ENCODE measurements at regions not wholly inside any gene's neighbourhood (a gene's known extent, or its start where the extent isn't known, plus 50 kb on each side); places are given as distances from the start of the nearest gene placed in this dataset.
"Not testable (repeated sequence)": the region's sequence is repeated elsewhere in the genome, so short reads cannot be mapped to it uniquely, and the experiment has no call there.

GRCh38 chr5:45081082-45081481 is 272.3 kb downstream of the MRPS30 start:
- FAIRE-seq: no peak

DNA sequence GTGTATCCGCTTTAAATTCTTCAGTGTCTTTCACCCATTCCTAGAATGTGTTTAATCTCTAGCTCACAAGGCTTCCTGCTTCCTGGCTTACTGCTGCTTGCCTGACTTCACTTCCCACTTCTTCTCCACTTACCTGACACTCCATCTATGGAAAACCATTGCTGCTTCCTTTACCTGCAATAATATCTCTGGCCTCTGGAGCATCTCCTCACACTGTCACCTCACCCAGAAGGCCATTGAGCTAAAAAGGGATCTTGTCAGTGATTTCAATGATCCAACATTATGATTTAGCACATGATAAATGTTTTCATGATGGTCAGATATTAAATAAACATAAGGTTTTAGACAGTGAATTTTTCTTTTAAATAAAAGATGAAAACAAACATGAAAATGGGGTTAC is 281.1 kb downstream of the MRPS30 start:
- FAIRE-seq: no peak

DNA sequence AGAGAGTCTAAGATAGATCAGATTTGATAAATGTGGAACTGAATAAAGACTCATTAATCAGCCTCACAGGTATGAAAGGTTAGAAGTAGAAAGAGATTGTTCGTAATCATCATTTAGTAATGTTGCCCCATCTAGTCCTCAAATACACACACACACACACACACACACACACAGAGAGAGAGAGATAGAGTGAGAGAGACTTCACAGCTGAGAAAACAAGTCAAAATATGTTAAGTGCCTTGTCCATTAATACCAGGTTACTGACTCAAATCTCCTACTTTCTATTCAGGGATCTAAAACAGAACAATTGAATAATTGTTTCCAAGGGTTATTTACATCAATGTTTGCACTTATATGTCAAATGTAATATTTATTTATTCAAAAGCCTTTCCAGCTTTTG is 284.6 kb downstream of the MRPS30 start:
- FAIRE-seq: no peak

DNA sequence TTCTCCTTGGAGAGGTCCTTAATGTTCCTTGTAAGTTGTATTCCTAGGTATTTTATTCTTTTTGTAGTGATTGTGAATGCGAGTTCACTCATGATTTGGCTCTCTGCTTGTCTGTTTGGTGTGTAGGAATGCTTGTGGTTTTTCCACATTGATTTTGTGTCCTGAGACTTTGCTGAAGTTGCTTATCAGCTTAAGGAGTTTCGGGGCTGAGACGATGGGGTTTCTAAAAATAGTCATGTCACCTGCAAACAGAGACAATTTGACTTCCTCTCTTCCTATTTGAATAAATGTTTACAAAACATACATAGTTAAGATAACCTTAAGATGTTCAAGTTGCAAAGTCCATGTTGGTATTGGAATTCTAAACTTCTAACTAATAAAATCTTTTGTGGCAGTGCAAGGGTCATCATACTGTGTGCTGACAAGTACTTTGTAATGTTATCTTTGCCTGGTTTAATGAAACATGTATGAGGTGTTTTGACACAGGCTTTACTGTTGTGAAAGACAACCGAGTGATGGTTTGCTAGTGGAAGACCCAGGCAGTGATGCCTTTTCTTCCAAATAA is 286.2 kb downstream of the MRPS30 start:
- no peak for FAIRE-seq

- no peak for FAIRE-seq
These were observed 289.7 kb downstream of the MRPS30 start for GRCh38 chr5:45098483-45098882.

DNA sequence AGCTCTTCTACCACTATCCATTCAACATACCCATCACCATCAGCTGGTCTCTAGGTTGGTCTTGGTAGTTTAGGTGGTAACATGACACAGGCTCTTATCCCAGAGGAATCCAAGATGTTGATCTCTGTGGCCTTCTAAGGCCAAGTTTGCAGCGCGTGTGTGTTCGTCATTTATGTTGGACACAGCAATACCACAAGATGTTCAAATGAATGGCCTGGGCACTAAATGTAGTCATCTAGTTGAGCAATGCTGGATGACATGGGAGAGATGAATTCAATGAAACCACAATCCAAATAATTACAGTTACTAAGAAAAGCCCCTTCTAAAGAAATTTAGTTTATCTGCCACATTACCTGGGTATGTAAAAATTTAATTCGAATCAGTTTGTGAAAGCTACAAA is 292.4 kb downstream of the MRPS30 start:
- FAIRE-seq: no peak

GRCh38 chr5:45105491-45105994 is 296.8 kb downstream of the MRPS30 start:
- FAIRE-seq: no peak

DNA sequence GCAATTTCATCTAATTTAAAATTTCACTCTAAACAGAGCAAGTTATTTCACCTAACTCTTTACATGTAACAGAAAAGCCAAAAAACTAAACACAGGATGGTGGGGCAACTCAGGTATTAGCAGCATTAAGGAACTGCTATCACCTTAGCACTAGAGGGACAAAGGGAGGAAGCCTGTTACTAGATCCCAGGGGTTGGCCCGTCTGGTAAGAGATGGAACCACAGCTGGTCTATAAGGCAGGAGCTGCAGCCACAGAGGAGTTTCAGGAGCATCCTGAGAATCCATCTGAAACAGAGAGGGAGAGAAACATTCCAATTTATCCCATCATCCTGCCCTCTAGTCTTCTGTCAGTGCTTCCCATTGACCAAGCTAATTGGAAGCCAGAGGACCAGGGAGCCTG is 300.3 kb downstream of the MRPS30 start:
- no peak for FAIRE-seq

DNA sequence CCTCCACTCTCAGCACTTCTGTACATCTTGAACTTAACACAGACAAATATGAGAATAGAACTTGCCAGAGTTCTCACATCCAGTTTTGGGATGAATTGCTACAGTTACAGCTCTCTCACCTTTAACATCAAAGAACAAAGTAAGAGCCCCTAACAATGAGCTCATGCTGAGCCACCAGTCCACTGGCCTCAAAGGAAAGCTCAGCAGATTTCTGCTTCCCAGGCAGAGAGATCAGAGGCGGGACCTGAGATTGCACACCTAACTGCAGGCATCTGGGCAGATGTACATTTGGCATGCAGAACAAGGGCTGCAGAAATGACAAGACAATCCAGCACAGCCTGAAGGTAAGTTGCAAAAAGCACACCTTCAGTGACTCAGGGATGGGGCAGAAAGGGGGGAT is 300.9 kb downstream of the MRPS30 start:
- FAIRE-seq: no peak

DNA sequence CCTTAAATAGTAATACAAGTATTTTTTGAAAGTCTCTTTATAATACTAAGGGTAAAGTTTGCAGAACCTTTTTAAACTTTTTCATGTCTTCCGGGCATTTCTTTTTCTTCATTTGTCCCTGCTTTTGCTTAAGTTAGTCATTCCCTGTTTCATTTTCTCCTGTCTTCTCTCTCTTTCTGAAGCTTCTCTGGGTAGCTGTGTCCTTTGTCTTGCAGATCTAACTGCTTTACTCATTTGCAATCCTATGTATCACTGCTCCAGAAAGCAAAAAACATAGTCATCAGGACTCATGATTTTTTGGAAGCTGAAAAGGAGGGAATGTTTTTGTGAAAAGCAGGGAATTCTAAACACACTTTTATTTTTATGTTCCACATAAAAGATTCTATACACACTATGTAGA is 301.7 kb downstream of the MRPS30 start:
- FAIRE-seq: no peak

GRCh38 chr5:45113726-45114125 is 305.0 kb downstream of the MRPS30 start:
- no peak for FAIRE-seq

DNA sequence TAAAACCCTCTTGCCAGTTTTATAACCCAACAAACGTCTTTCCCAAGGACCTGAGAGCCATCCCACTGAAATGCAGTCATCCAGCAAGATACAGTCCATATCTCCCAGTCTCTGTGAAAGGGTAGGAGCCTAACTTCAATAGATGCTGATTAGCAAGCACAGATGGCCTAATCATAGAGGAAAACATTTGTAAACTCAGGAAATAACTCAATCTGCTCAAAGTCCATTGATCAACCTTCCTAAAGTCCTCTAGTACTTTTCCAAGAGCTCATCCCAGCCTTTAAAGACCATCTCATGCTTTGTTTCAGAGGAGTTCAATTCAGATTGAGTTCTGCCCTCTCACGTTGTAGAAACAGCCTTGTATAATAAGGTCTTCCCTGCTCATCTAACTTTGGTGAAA is 324.2 kb downstream of the MRPS30 start:
- FAIRE-seq: no peak

DNA sequence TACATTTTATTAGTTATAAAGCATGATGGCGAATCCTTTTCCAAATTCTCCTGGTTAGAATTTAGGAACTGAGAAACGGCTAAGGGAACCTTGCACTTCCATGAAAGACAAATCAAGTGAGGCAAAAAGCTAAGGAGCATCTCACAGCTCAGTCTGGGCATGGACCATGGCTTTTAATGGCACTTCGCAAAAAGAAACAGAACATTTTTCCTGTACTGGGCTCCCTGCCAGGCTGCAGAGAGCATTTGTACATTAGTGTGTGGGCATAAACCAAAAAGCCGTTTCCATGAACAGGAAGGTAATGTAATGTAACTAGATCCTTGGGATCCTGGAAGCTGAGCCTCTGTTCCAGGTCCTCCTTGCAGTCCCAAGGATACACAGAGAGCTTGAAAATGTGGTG is 354.2 kb downstream of the MRPS30 start:
- FAIRE-seq: no peak

DNA sequence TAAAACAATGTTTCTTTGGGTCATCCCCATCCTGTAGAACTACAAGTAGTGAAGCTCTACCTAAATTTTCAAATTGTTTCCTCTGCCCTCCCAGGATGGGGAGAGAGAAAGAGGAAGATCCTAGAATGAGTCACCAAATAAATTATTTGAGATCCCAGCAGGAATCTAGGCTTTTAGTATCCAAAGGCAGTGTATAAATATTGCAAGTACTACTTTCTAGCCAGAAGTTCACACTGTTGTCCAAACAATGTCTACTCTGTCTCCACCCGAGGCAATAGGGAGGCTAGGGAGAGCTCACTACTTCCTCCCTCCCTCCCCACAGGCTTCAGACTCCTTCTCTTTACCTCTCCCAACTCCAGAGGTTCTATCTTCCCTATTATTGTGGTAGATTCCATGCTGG is 362.8 kb downstream of the MRPS30 start:
- no peak for FAIRE-seq

- not testable (repeated sequence) for FAIRE-seq
These were observed 363.9 kb downstream of the MRPS30 start for GRCh38 chr5:45172634-45173033.

DNA sequence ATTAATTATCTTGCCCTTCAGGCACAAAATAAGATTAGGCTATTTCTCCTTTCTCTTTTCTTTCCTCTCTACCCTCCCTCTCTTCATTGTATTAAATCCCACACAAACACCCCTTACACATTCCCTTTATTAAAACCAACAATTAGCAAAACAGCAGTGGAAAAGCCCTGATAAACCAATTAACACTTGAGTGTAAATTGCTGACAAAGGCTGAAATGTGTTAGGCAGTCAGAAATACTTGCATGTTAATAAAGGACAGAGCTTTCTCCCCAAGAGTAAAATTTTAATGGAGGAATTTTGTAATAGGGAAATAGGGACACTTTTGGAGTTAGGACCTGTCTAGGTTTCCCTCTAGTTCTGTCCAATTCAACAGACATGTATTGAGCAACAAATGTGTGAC is 370.9 kb downstream of the MRPS30 start:
- no peak for FAIRE-seq

GRCh38 chr5:45189042-45189441 is 380.3 kb downstream of the MRPS30 start:
- FAIRE-seq: no peak

- FAIRE-seq: no peak
These were observed 380.7 kb downstream of the MRPS30 start for GRCh38 chr5:45189481-45189880.

- FAIRE-seq: no peak
These were observed 386.3 kb downstream of the MRPS30 start for GRCh38 chr5:45195026-45195425.

Data from A204.1 (cell line).